ENCODE measurements at regions not wholly inside any gene's neighbourhood (a gene's known extent, or its start where the extent isn't known, plus 50 kb on each side); places are given as distances from the start of the nearest gene placed in this dataset.

DNA sequence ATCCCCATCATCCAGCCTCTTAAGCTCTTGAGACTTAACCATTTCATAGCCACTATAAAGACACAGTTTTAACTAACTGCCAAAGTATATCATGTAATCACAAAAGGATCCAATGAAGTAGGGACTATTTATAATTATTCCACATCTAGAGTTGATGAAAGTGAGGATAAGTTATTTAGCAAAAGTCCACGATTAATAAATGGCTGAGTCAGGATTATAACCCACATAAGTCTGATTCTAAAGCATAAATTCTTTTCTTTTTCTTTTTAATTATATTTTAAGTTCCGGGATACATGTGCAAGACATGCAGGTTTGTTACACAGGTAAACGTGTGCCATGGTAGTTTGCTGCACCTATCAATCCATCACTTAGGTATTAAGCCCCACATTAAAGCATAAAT is 166.1 kb downstream of the PPP1R3A start:
- no peak for TF ChIP-seq POLR2AphosphoS5 (IDR thresholded peaks at IDR 0.05)
- TF ChIP-seq, protein P1, sequence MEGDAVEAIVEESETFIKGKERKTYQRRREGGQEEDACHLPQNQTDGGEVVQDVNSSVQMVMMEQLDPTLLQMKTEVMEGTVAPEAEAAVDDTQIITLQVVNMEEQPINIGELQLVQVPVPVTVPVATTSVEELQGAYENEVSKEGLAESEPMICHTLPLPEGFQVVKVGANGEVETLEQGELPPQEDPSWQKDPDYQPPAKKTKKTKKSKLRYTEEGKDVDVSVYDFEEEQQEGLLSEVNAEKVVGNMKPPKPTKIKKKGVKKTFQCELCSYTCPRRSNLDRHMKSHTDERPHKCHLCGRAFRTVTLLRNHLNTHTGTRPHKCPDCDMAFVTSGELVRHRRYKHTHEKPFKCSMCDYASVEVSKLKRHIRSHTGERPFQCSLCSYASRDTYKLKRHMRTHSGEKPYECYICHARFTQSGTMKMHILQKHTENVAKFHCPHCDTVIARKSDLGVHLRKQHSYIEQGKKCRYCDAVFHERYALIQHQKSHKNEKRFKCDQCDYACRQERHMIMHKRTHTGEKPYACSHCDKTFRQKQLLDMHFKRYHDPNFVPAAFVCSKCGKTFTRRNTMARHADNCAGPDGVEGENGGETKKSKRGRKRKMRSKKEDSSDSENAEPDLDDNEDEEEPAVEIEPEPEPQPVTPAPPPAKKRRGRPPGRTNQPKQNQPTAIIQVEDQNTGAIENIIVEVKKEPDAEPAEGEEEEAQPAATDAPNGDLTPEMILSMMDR (IDR thresholded peaks at IDR 0.05) = no peak
- TF ChIP-seq POLR2A (IDR thresholded peaks at IDR 0.05) = no peak
- TF ChIP-seq EP300 (IDR thresholded peaks at IDR 0.05) = no peak

Measured in suprapubic skin (tissue), 4 donors.